GM12875 (cell line): ENCODE measurements at regions not wholly inside any gene's neighbourhood (a gene's known extent, or its start where the extent isn't known, plus 50 kb on each side); places are given as distances from the start of the nearest gene placed in this dataset.

Source experiments
- H3K4me3 ChIP-seq: one replicate; pipeline ENCODE4 v1.5.1; 2011; ENCODE audit warnings: low read depth, low read length, control low read depth
- CTCF ChIP-seq: IDR thresholded peaks from 2 replicates; pipeline ENCODE4 v1.5.1; 2011; ENCODE audit warnings: low read depth, mild to moderate bottlenecking, control low read depth, inconsistent platforms, low read length, moderate library complexity, borderline replicate concordance; ENCODE audit not compliant: insufficient read depth

GRCh38 chr14:97380539-97380941 is 583.4 kb downstream of the VRK1 start:
- TF ChIP-seq CTCF: no peak
- no peak overlapping the region for H3K4me3 ChIP-seq

- no peak for TF ChIP-seq CTCF
- H3K4me3 ChIP-seq: no peak overlapping the region
These were observed 584.1 kb downstream of the VRK1 start for GRCh38 chr14:97381309-97381708.

GRCh38 chr14:97382616-97383226 is 585.5 kb downstream of the VRK1 start:
- no peak overlapping the region for H3K4me3 ChIP-seq
- no peak for TF ChIP-seq CTCF

GRCh38 chr14:97385727-97386126 is 588.5 kb downstream of the VRK1 start:
- TF ChIP-seq CTCF: no peak
- no peak overlapping the region for H3K4me3 ChIP-seq

GRCh38 chr14:97387252-97387874 is 590.2 kb downstream of the VRK1 start:
- H3K4me3 ChIP-seq: no peak overlapping the region
- TF ChIP-seq CTCF: no peak

GRCh38 chr14:97388408-97388807 is 591.2 kb downstream of the VRK1 start:
- H3K4me3 ChIP-seq: no peak overlapping the region
- TF ChIP-seq CTCF: no peak

GRCh38 chr14:97390096-97390724 is 593.0 kb downstream of the VRK1 start:
- no peak for TF ChIP-seq CTCF
- no peak overlapping the region for H3K4me3 ChIP-seq
